ENCODE measurements at regions not wholly inside any gene's neighbourhood (a gene's known extent, or its start where the extent isn't known, plus 50 kb on each side); places are given as distances from the start of the nearest gene placed in this dataset.
A peak's percentile ranks its signal among the peaks of the same experiment; 100 is the strongest.

DNA sequence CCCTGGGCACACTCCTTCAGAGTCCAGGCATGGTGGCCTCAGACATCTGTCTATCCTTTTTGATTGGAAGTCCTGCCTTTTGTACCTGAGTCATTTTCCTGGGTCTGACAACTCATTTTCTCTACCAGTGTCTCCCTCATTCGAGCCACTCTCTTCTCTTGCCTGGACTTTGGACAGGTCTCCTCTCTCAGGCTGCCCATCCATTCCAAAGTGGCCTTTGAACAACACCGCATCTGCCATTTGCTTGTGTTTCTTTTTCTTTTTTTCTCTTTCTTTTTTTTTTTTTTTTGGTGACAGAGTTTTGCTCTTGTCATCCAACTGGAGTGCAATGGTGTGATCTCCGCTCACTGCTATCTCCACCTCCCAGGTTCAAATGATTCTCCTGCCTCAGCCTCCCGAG is 142.1 kb upstream of the COBL start:
- 77 to 84% methylated on average over 4 of the region's 4 CpGs for WGBS, 2 donors
- no peaks in the 10 kb centered on the region for H3K4me1 ChIP-seq
- intact Hi-C loops (cut with DNase I): no loop called here
- no peak overlapping the region for H3K27ac ChIP-seq
- no peak for DNase-seq
- TF ChIP-seq, protein P1, sequence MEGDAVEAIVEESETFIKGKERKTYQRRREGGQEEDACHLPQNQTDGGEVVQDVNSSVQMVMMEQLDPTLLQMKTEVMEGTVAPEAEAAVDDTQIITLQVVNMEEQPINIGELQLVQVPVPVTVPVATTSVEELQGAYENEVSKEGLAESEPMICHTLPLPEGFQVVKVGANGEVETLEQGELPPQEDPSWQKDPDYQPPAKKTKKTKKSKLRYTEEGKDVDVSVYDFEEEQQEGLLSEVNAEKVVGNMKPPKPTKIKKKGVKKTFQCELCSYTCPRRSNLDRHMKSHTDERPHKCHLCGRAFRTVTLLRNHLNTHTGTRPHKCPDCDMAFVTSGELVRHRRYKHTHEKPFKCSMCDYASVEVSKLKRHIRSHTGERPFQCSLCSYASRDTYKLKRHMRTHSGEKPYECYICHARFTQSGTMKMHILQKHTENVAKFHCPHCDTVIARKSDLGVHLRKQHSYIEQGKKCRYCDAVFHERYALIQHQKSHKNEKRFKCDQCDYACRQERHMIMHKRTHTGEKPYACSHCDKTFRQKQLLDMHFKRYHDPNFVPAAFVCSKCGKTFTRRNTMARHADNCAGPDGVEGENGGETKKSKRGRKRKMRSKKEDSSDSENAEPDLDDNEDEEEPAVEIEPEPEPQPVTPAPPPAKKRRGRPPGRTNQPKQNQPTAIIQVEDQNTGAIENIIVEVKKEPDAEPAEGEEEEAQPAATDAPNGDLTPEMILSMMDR (IDR thresholded peaks at IDR 0.05): no peak
- no peak for TF ChIP-seq POLR2A (IDR thresholded peaks at IDR 0.05)
- H3K36me3 ChIP-seq (replicated peaks in 1 of 2; ENCODE audit: insufficient read depth in 1 of 2, low read depth in 2 of 2): no peaks in the 10 kb centered on the region
- peaks cover 0 to 3% of the 10 kb centered on the region in 2 donors for H3K27me3 ChIP-seq
- H3K4me3 ChIP-seq: no peak overlapping the region
- ATAC-seq: no peak
- H3K9me3 ChIP-seq: no peaks in the 10 kb centered on the region

DNA sequence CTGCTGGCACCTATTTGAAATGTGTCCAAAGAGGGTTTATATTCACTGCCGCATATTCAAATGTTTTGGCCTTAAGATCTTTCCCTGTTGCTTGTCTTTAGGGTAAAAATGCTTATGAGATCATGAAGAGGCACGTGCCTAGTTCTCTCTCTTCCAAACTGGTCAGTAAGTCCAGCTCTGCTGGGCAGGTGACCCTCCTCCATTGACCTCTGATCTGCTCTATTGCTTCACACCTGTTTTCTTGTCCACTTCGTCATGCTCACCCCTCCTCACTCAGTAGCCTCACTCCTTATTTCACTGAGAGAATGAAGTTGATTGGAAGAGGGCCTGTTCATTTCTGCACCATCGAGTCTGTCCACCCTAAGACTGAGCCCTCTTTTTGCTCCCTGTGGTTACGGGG is 140.5 kb upstream of the COBL start:
- H3K9me3 ChIP-seq: no peaks in the 10 kb centered on the region
- DNase-seq: no peak
- no peak for TF ChIP-seq POLR2A (IDR thresholded peaks at IDR 0.05)
- TF ChIP-seq, protein P1 (IDR thresholded peaks at IDR 0.05): no peak
- H3K4me3 ChIP-seq: no peak overlapping the region
- H3K27ac ChIP-seq: no peak overlapping the region
- intact Hi-C loops (cut with DNase I): no loop called here
- ATAC-seq: no peak
- H3K36me3 ChIP-seq (replicated peaks in 1 of 2; ENCODE audit: insufficient read depth in 1 of 2, low read depth in 2 of 2): no peaks in the 10 kb centered on the region
- H3K4me1 ChIP-seq: no peaks in the 10 kb centered on the region
- WGBS, 2 donors: 57 to 62% methylated on average over 5 of the region's 5 CpGs
- peaks cover 0 to 3% of the 10 kb centered on the region in 2 donors for H3K27me3 ChIP-seq

DNA sequence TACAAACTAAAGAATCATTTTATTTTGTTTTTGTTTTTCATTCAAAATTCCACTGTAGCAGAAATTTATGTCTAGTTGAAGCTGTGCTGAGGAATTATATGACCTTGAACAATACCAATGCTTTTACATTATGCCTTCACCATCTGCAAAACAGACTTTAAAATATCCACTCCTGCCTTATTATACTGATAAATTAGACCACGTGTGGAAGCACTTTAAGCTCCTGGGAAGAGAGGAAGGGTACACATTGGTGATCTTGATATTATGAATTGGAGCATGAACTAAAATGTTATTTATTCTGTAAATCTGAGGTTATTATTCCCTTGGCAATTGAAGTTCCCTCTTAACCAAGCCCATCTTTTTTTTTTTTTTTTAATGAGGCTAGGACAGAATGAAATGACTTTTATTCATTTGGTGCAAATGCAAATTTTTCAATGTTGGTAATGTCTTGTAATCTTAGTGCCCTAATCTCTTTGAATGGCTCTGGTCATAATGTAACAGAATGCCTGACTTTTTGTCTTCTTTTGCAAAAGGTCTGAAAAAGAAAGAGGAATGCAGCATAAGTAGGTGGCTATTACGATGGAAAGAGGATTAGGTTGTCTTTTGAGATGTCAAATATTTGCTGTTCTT is 139.9 kb upstream of the COBL start:
- 18 to 22% methylated on average over 2 of the region's 2 CpGs for WGBS, 2 donors
- Histone ChIP-seq H3K27ac (no peak overlapping the region), H3K9me3 (no peaks in the 10 kb centered on the region), H3K4me3 (no peak overlapping the region), H3K4me1 (no peaks in the 10 kb centered on the region), H3K27me3 (peaks cover 0 to 3% of the 10 kb centered on the region in 2 donors), H3K36me3 (replicated peaks in 1 of 2; ENCODE audit: insufficient read depth in 1 of 2, low read depth in 2 of 2) (no peaks in the 10 kb centered on the region)
- ATAC-seq (no peak), DNase-seq (no peak)
- intact Hi-C loops (cut with DNase I): no loop called here
- no peak for TF ChIP-seq POLR2A (IDR thresholded peaks at IDR 0.05)
- TF ChIP-seq, protein P1 (IDR thresholded peaks at IDR 0.05): no peak

DNA sequence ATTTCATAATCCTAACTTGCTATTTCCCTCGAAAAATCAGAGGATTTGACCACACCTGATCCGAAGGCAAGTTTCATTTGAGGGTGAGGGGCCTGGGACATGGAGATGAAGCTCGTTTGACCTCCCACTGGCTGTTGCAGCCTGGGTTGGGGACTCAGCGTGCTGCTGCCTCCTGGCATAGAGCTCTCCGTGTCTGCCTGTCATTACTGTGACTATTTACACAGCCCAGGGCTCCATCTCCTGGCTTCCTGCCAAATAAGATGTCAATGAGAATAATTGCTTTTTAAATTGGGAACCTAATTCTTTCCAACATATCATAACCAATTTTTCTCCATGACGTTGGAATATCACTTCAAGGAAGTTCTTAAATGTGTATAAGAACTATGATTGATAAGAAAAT is 139.3 kb upstream of the COBL start:
- Histone ChIP-seq H3K9me3 (no peaks in the 10 kb centered on the region), H3K36me3 (replicated peaks in 1 of 2; ENCODE audit: insufficient read depth in 1 of 2, low read depth in 2 of 2) (no peaks in the 10 kb centered on the region), H3K27ac (no peak overlapping the region), H3K27me3 (peaks cover 0 to 3% of the 10 kb centered on the region in 2 donors), H3K4me3 (no peak overlapping the region), H3K4me1 (no peaks in the 10 kb centered on the region)
- intact Hi-C loops (cut with DNase I): no loop called here
- WGBS, 2 donors: 17 to 22% methylated on average over 6 of the region's 6 CpGs
- peak in 1 of 4 donors; percentile 5 for DNase-seq
- no peak for ATAC-seq
- no peak for TF ChIP-seq POLR2A (IDR thresholded peaks at IDR 0.05)
- TF ChIP-seq, protein P1 (IDR thresholded peaks at IDR 0.05): no peak

DNA sequence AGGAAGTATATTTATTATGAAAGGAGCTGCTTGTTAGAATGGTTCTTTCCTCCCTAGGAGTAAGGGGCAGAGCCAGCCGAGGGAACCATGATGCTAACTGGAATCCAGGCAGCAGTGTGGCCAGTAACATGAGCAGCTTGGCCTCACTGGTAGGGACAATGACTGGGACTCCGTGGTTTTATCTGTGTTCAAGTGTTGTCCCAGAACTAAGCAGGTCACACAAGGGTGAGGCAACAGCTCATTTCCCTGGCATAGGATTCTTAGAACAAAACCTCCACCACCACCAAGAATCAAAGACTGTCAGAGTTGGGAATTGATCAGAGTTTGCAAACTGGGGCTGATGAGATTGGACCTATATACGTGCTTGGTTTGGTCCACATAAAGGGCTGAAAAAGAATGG is 138.9 kb upstream of the COBL start:
- Histone ChIP-seq H3K27me3 (peaks cover 0 to 3% of the 10 kb centered on the region in 2 donors), H3K36me3 (replicated peaks in 1 of 2; ENCODE audit: insufficient read depth in 1 of 2, low read depth in 2 of 2) (no peaks in the 10 kb centered on the region), H3K4me1 (no peaks in the 10 kb centered on the region), H3K27ac (no peak overlapping the region), H3K9me3 (no peaks in the 10 kb centered on the region), H3K4me3 (no peak overlapping the region)
- intact Hi-C loops (cut with DNase I): no loop called here
- no peak for TF ChIP-seq POLR2A (IDR thresholded peaks at IDR 0.05)
- TF ChIP-seq, protein P1 (IDR thresholded peaks at IDR 0.05): no peak
- no peak for ATAC-seq
- no peak for DNase-seq
- 39 to 40% methylated on average over 3 of the region's 3 CpGs for WGBS, 2 donors

Measured in body of pancreas (tissue), 4 donors.